Keratinocyte (primary cell): ENCODE measurements at regions not wholly inside any gene's neighbourhood (a gene's known extent, or its start where the extent isn't known, plus 50 kb on each side); places are given as distances from the start of the nearest gene placed in this dataset.

Experiments used
- DNase-seq: peaks from one replicate; pipeline ENCODE4 v3.0.0-alpha.2; 2011; ENCODE audit warnings: low read depth, missing footprints, low spot score
- FAIRE-seq: peaks from 2 replicates; lab custom pipeline; 2011; peaks lifted over from hg19 to GRCh38; lab: Jason Lieb, UNC
- H2AFZ ChIP-seq: 2 replicates; pipeline ENCODE4 v1.6.0; 2012; ENCODE audit warnings: low read length, control low read depth, inconsistent platforms; ENCODE audit not compliant: control insufficient read depth
- H3K27ac ChIP-seq: 2 replicates; pipeline ENCODE4 v1.5.1; 2011; ENCODE audit warnings: low read length; ENCODE audit not compliant: control insufficient read depth, insufficient read depth
- H3K27me3 ChIP-seq: 3 replicates; pipeline ENCODE4 v1.6.0; 2011; ENCODE audit warnings: low read length; ENCODE audit not compliant: control insufficient read depth, insufficient read depth; ENCODE audit errors: extremely low read depth
- H3K36me3 ChIP-seq, 2 experiments: 2 replicates in 1 of 2; 3 replicates in 1 of 2; pipeline ENCODE4 v1.5.1; 2011; ENCODE audit warnings: low read length in 2 of 2, mild to moderate bottlenecking in 1 of 2; ENCODE audit not compliant: control insufficient read depth in 2 of 2, insufficient read depth in 2 of 2; ENCODE audit errors: extremely low read depth in 1 of 2
- H3K4me1 ChIP-seq: 3 replicates; pipeline ENCODE4 v1.5.1; 2011; ENCODE audit warnings: low read length; ENCODE audit not compliant: control insufficient read depth, insufficient read depth; ENCODE audit errors: extremely low read depth
- H3K4me2 ChIP-seq: 3 replicates; pipeline ENCODE4 v1.6.0; 2011; ENCODE audit warnings: low read depth, low read length; ENCODE audit not compliant: control insufficient read depth, insufficient read depth; ENCODE audit errors: extremely low read depth
- H3K4me3 ChIP-seq, 3 experiments: fragments of 200-600 bp in 1 of 3; sonication (generic) in 1 of 3; 2 replicates in 2 of 3; 3 replicates in 1 of 3; pipeline ENCODE4 v1.5.1; 2011 to 2016; ENCODE audit warnings: low read length in 3 of 3, mild to moderate bottlenecking in 3 of 3, control low read depth in 2 of 3, inconsistent platforms in 1 of 3, low read depth in 1 of 3, mixed read lengths in 1 of 3, mixed run types in 1 of 3, moderate library complexity in 1 of 3; ENCODE audit not compliant: control insufficient read depth in 2 of 3, insufficient read depth in 2 of 3; ENCODE audit errors: extremely low read depth in 1 of 3
- H3K79me2 ChIP-seq: 2 replicates; pipeline ENCODE4 v1.6.0; 2012; ENCODE audit warnings: low read length; ENCODE audit not compliant: control insufficient read depth, insufficient read depth
- H3K9ac ChIP-seq: 3 replicates; pipeline ENCODE4 v1.6.0; 2011; ENCODE audit warnings: low read length; ENCODE audit not compliant: control insufficient read depth, insufficient read depth; ENCODE audit errors: extremely low read depth
- H3K9me1 ChIP-seq: 3 replicates; pipeline ENCODE4 v1.6.0; 2011; ENCODE audit warnings: low read length; ENCODE audit not compliant: control insufficient read depth, insufficient read depth; ENCODE audit errors: extremely low read depth
- H3K9me3 ChIP-seq: 2 replicates; pipeline ENCODE4 v1.5.1; 2012; ENCODE audit warnings: low read depth, low read length; ENCODE audit not compliant: control insufficient read depth
- H4K20me1 ChIP-seq: 3 replicates; pipeline ENCODE4 v1.6.0; 2011; ENCODE audit warnings: low read length; ENCODE audit not compliant: control insufficient read depth, insufficient read depth; ENCODE audit errors: extremely low read depth
- EZH2 ChIP-seq: IDR thresholded peaks from one replicate; pipeline ENCODE4 v1.6.1; 2012; ENCODE audit warnings: inconsistent platforms, mild to moderate bottlenecking, low read length, moderate library complexity
- dilution Hi-C: fragments of 300-500 bp; cut with MboI; formaldehyde crosslinking; loops from one replicate; pipeline ENCODE4 v1.7.0; 2020; ENCODE audit warnings: low sequenced_read_pairs; ENCODE audit not compliant: extremely low pct_ligation_motif_present
- TF ChIP-seq, protein P1 (sequence below), 3 experiments: IDR thresholded peaks in 1 of 3; conservative IDR thresholded peaks in 1 of 3; optimal IDR thresholded peaks in 1 of 3; 2 replicates in 2 of 3; 3 replicates in 1 of 3; pipeline versions ENCODE3 to v1.5.1; 2011; ENCODE audit warnings: low read length in 3 of 3, mild to moderate bottlenecking in 3 of 3, moderate library complexity in 2 of 3, control low read depth in 1 of 3, inconsistent platforms in 1 of 3; ENCODE audit not compliant: insufficient read depth in 2 of 3; ENCODE audit errors: extremely low read depth in 1 of 3

DNA sequence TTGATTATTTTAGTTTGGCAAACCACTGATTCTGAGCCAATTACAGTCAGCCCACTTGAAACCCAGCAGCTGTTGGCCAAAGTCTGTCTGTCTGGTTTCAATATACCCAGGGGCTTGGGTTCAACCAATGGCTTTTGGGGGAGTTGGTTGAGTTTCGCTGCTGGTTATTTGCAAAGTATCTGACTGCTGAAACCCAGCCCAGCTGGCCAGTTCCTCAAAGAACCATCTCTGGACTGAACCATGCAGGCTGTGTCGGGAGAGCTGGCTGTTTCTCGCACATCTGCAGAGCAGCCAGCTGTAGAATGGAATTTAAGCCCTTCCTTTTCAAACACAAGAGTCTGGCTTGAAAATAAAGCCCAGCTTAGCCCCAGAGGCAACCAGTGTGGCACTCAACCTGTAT is 66.0 kb upstream of the PAX7 start:
- Histone ChIP-seq H3K9me1 (no peaks in the 10 kb centered on the region), H3K9ac (no peak overlapping the region), H3K27ac (no peak overlapping the region), H3K4me2 (no peak overlapping the region), H3K79me2 (no peaks in the 10 kb centered on the region), H3K4me1 (no peaks in the 10 kb centered on the region), H3K9me3 (no peaks in the 10 kb centered on the region), H4K20me1 (no peaks in the 10 kb centered on the region), H3K27me3 (peaks cover 41% of the 10 kb centered on the region), H2AFZ (no peak overlapping the region), H3K36me3 (no peaks in the 10 kb centered on the region), H3K4me3 (no peak overlapping the region)
- dilution Hi-C loops = no loop called here
- TF ChIP-seq, protein P1, sequence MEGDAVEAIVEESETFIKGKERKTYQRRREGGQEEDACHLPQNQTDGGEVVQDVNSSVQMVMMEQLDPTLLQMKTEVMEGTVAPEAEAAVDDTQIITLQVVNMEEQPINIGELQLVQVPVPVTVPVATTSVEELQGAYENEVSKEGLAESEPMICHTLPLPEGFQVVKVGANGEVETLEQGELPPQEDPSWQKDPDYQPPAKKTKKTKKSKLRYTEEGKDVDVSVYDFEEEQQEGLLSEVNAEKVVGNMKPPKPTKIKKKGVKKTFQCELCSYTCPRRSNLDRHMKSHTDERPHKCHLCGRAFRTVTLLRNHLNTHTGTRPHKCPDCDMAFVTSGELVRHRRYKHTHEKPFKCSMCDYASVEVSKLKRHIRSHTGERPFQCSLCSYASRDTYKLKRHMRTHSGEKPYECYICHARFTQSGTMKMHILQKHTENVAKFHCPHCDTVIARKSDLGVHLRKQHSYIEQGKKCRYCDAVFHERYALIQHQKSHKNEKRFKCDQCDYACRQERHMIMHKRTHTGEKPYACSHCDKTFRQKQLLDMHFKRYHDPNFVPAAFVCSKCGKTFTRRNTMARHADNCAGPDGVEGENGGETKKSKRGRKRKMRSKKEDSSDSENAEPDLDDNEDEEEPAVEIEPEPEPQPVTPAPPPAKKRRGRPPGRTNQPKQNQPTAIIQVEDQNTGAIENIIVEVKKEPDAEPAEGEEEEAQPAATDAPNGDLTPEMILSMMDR (optimal IDR thresholded peaks at IDR 0.05 in 1 of 3, IDR thresholded peaks at IDR 0.05 in 1 of 3, conservative IDR thresholded peaks at IDR 0.05 in 1 of 3; ENCODE audit: extremely low read depth in 1 of 3, insufficient read depth in 2 of 3, low read length in 3 of 3) = no peak
- no peak for TF ChIP-seq EZH2
- DNase-seq = no peak
- no peak for FAIRE-seq

GRCh38 chr1:18565321-18565720 is 65.3 kb upstream of the PAX7 start:
- no peaks in the 10 kb centered on the region for H4K20me1 ChIP-seq
- H3K9me3 ChIP-seq = no peaks in the 10 kb centered on the region
- dilution Hi-C loops = no loop called here
- no peak overlapping the region for H2AFZ ChIP-seq
- FAIRE-seq (no peak), DNase-seq (no peak)
- H3K27ac ChIP-seq = no peak overlapping the region
- H3K4me3 ChIP-seq = no peak overlapping the region
- peaks cover 37% of the 10 kb centered on the region for H3K27me3 ChIP-seq
- TF ChIP-seq, protein P1 (optimal IDR thresholded peaks at IDR 0.05 in 1 of 3, IDR thresholded peaks at IDR 0.05 in 1 of 3, conservative IDR thresholded peaks at IDR 0.05 in 1 of 3; ENCODE audit: extremely low read depth in 1 of 3, insufficient read depth in 2 of 3, low read length in 3 of 3) = no peak
- no peak for TF ChIP-seq EZH2
- H3K4me1 ChIP-seq = no peaks in the 10 kb centered on the region
- H3K79me2 ChIP-seq = no peaks in the 10 kb centered on the region
- H3K4me2 ChIP-seq = no peak overlapping the region
- no peaks in the 10 kb centered on the region for H3K36me3 ChIP-seq
- H3K9ac ChIP-seq = no peak overlapping the region
- H3K9me1 ChIP-seq = no peaks in the 10 kb centered on the region
